Neural cell (in vitro differentiated cells): ENCODE measurements at regions not wholly inside any gene's neighbourhood (a gene's known extent, or its start where the extent isn't known, plus 50 kb on each side); places are given as distances from the start of the nearest gene placed in this dataset.

ENCODE experiments used
- H2AFZ ChIP-seq: fragments of 200-600, 300-800 bp; sonication (generic), shearing (Covaris generic); 2 replicates; pipeline ENCODE4 v1.6.0; 2014; ENCODE audit warnings: low read depth, mild to moderate bottlenecking, antibody characterized with exemption, low read length, moderate library complexity
- H3F3A ChIP-seq: fragments of 200-600 bp; shearing (Covaris generic); 2 replicates; pipeline ENCODE4 v1.6.1; 2016; ENCODE audit warnings: mild to moderate bottlenecking, moderate library complexity, mixed read lengths, antibody characterized with exemption, low read length; ENCODE audit not compliant: insufficient read depth, poor library complexity, severe bottlenecking
- H3K27ac ChIP-seq: fragments of 200-600, 300-800 bp; sonication (generic), shearing (Covaris generic); 2 replicates; pipeline ENCODE4 v1.5.1; 2014; ENCODE audit warnings: mild to moderate bottlenecking, low read length, moderate library complexity
- H3K27me3 ChIP-seq: fragments of 300-800, 200-600 bp; sonication (generic), shearing (Covaris generic); 2 replicates; pipeline ENCODE4 v1.6.0; 2014; ENCODE audit warnings: mild to moderate bottlenecking, low read depth, low read length, moderate library complexity; ENCODE audit not compliant: insufficient read depth
- H3K36me3 ChIP-seq: fragments of 300-800, 200-600 bp; sonication (generic), shearing (Covaris generic); 2 replicates; pipeline ENCODE4 v1.5.1; 2014; ENCODE audit warnings: mild to moderate bottlenecking, antibody characterized with exemption, low read length, moderate library complexity; ENCODE audit not compliant: insufficient read depth
- H3K4me2 ChIP-seq: fragments of 300-800, 200-600 bp; sonication (generic), shearing (Covaris generic); 2 replicates; pipeline ENCODE4 v1.6.0; 2014; ENCODE audit warnings: mild to moderate bottlenecking, low read length
- H3K4me3 ChIP-seq: fragments of 300-800, 200-600 bp; sonication (generic), shearing (Covaris generic); 2 replicates; pipeline ENCODE4 v1.5.1; 2014; ENCODE audit warnings: mild to moderate bottlenecking, low read length, moderate library complexity
- H3K79me2 ChIP-seq: fragments of 200-600 bp; shearing (Covaris generic); replicated peaks from 2 replicates; pipeline ENCODE4 v1.6.0; 2014; ENCODE audit warnings: mild to moderate bottlenecking, low read length, moderate library complexity; ENCODE audit not compliant: insufficient read depth
- H3K9ac ChIP-seq: fragments of 300-800, 200-600 bp; sonication (generic), shearing (Covaris generic); 2 replicates; pipeline ENCODE4 v1.6.1; 2016; ENCODE audit warnings: mild to moderate bottlenecking, low read length, mixed read lengths
- H3K9me2 ChIP-seq: fragments of 200-600 bp; shearing (Covaris generic); 2 replicates; pipeline ENCODE4 v1.6.1; 2016; ENCODE audit warnings: mild to moderate bottlenecking, low read length, mixed read lengths; ENCODE audit not compliant: insufficient read depth
- H3K9me3 ChIP-seq: fragments of 200-600, 300-800 bp; sonication (generic), shearing (Covaris generic); 2 replicates; pipeline ENCODE4 v1.6.1; 2016; ENCODE audit warnings: mild to moderate bottlenecking, mixed run types, low read length, moderate library complexity, mixed read lengths
- H4K20me1 ChIP-seq: fragments of 200-600 bp; shearing (Covaris generic); 2 replicates; pipeline ENCODE4 v1.6.1; 2016; ENCODE audit warnings: mild to moderate bottlenecking, mixed run types; ENCODE audit not compliant: insufficient read depth
- CTCF ChIP-seq: fragments of 450-650 bp; IDR thresholded peaks from 2 replicates; pipeline ENCODE4 v1.5.1; 2014; ENCODE audit warnings: antibody characterized with exemption, mild to moderate bottlenecking, moderate library complexity; ENCODE audit not compliant: poor library complexity, severe bottlenecking
- EP300 ChIP-seq: fragments of 450-650 bp; conservative IDR thresholded peaks from 2 replicates; pipeline ENCODE4 v1.6.1; 2014; ENCODE audit warnings: antibody characterized with exemption, mild to moderate bottlenecking, moderate library complexity; ENCODE audit not compliant: poor library complexity, severe bottlenecking
- EZH2 ChIP-seq: fragments of 200-600, 300-800 bp; shearing (Covaris generic), sonication (generic); IDR thresholded peaks from 2 replicates; pipeline ENCODE4 v1.6.1; 2014; ENCODE audit warnings: antibody characterized with exemption, low read length, borderline replicate concordance, mild to moderate bottlenecking; ENCODE audit not compliant: insufficient read depth, poor library complexity, severe bottlenecking
- MXI1 ChIP-seq: fragments of 450-650 bp; conservative IDR thresholded peaks from 2 replicates; pipeline ENCODE4 v1.6.1; 2014; ENCODE audit warnings: antibody characterized with exemption, mild to moderate bottlenecking; ENCODE audit not compliant: poor library complexity, severe bottlenecking
- POLR2AphosphoS5 ChIP-seq: IDR thresholded peaks from 2 replicates; pipeline ENCODE4 v1.6.1; 2012
- RAD21 ChIP-seq: fragments of 450-650 bp; conservative IDR thresholded peaks from 2 replicates; pipeline ENCODE4 v1.6.1; 2014; ENCODE audit warnings: antibody characterized with exemption, mild to moderate bottlenecking, moderate library complexity
- REST ChIP-seq: IDR thresholded peaks from 2 replicates; pipeline ENCODE4 v1.6.1; 2012; ENCODE audit warnings: borderline replicate concordance
- SMC3 ChIP-seq: fragments of 450-650 bp; conservative IDR thresholded peaks from 2 replicates; pipeline ENCODE4 v1.6.1; 2014; ENCODE audit warnings: antibody characterized with exemption, mild to moderate bottlenecking, moderate library complexity; ENCODE audit not compliant: poor library complexity
- TAF1 ChIP-seq: IDR thresholded peaks from 2 replicates; pipeline ENCODE4 v1.6.1; 2012; ENCODE audit warnings: low read depth

- Histone ChIP-seq H3K4me2 (no peak overlapping the region), H2AFZ (no peak overlapping the region), H3K27me3 (no peaks in the 10 kb centered on the region), H3F3A (no peaks in the 10 kb centered on the region), H3K79me2 (no peaks in the 10 kb centered on the region), H3K9me2 (no peaks in the 10 kb centered on the region), H3K9ac (no peak overlapping the region), H3K36me3 (no peaks in the 10 kb centered on the region), H3K27ac (no peak overlapping the region), H3K9me3 (no peaks in the 10 kb centered on the region), H4K20me1 (no peaks in the 10 kb centered on the region), H3K4me3 (no peak overlapping the region)
- TF ChIP-seq TAF1 (no peak), CTCF (no peak)
Measured at GRCh38 chr6:126110512-126111270, 124.4 kb downstream of the TRMT11 start.

GRCh38 chr6:126111327-126111726 lies 125.0 kb downstream of the TRMT11 start:
- no peak overlapping the region for H2AFZ ChIP-seq
- no peaks in the 10 kb centered on the region for H3K9me2 ChIP-seq
- no peaks in the 10 kb centered on the region for H3K27me3 ChIP-seq
- H3K4me2 ChIP-seq = no peak overlapping the region
- H3K9ac ChIP-seq = no peak overlapping the region
- no peaks in the 10 kb centered on the region for H3K79me2 ChIP-seq
- H3K9me3 ChIP-seq = no peaks in the 10 kb centered on the region
- no peaks in the 10 kb centered on the region for H3F3A ChIP-seq
- no peak overlapping the region for H3K27ac ChIP-seq
- H3K4me3 ChIP-seq = no peak overlapping the region
- H4K20me1 ChIP-seq = no peaks in the 10 kb centered on the region
- TF ChIP-seq RAD21 (no peak), POLR2AphosphoS5 (no peak), REST (no peak), TAF1 (no peak), CTCF (no peak), EP300 (no peak), SMC3 (no peak), EZH2 (no peak), MXI1 (no peak)
- no peaks in the 10 kb centered on the region for H3K36me3 ChIP-seq
